HUES6 (cell line): ENCODE measurements at regions not wholly inside any gene's neighbourhood (a gene's known extent, or its start where the extent isn't known, plus 50 kb on each side); places are given as distances from the start of the nearest gene placed in this dataset.
"Not testable (repeated sequence)": the region's sequence is repeated elsewhere in the genome, so short reads cannot be mapped to it uniquely, and the experiment has no call there.

Experiments
- H3K27ac ChIP-seq: 2 replicates; pipeline ENCODE4 v1.7.0; 2013; ENCODE audit warnings: low read depth, mild to moderate bottlenecking, low read length, inconsistent platforms
- H3K27me3 ChIP-seq: 2 replicates; pipeline ENCODE4 v1.6.1; 2013; ENCODE audit warnings: low read length; ENCODE audit not compliant: control insufficient read depth, insufficient read depth
- H3K36me3 ChIP-seq: 2 replicates; pipeline ENCODE4 v1.6.1; 2013; ENCODE audit warnings: low read length; ENCODE audit not compliant: control insufficient read depth, insufficient read depth
- H3K4me1 ChIP-seq: 2 replicates; pipeline ENCODE4 v1.6.1; 2013; ENCODE audit warnings: low read length; ENCODE audit not compliant: control insufficient read depth, insufficient read depth
- H3K4me3 ChIP-seq: 2 replicates; pipeline ENCODE4 v1.5.1; 2013; ENCODE audit warnings: low read depth, low read length
- H3K9ac ChIP-seq: one replicate; pipeline ENCODE4 v1.6.1; 2013; ENCODE audit warnings: mild to moderate bottlenecking, low read length
- H3K9me3 ChIP-seq: 2 replicates; pipeline ENCODE4 v1.6.1; 2013; ENCODE audit warnings: low read depth, low read length; ENCODE audit not compliant: control insufficient read depth, insufficient read depth

DNA sequence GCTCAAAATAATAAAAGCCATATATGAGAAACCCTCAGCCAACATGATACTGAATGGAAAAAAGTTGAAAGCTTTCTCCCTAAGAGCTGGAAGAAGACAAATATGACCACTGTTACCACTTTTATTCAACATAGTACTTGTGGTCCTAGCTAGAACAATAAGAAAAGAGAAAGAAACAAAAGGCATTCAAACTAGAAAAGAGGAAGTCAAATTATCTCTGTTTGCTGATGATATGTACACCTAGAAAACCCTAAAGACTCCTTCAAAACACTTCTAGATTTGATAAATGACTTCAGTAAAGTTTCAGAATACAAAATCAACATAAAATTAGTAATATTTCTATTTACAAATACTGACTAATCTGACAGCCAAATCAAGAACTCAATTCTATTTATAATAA, 328.8 kb upstream of the GCFC2 start:
- no peaks in the 10 kb centered on the region for H3K27me3 ChIP-seq
- H3K27ac ChIP-seq = no peak overlapping the region
- no peak overlapping the region for H3K4me3 ChIP-seq
- H3K36me3 ChIP-seq = no peaks in the 10 kb centered on the region
- no peaks in the 10 kb centered on the region for H3K4me1 ChIP-seq
- no peak overlapping the region for H3K9ac ChIP-seq
- H3K9me3 ChIP-seq = no peaks in the 10 kb centered on the region

DNA sequence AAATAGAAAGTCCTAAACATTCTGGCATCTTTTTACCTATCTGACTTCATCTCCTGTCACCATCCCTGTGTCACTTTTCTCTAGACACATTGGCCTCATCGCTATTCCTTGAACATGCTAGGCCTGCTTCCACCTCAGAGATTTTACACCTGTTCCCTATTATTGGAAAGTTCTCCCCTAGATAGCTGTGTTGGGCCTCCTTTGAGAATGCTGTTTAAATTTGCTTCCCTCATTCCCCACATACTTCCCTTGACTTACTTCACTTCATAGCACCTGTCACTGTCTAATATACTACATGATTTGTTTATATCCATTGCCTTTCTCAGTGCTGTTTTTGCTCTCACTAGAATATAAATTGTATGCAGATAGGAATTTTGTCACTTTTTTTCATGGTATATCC, 317.0 kb upstream of the GCFC2 start:
- H3K36me3 ChIP-seq = no peaks in the 10 kb centered on the region
- no peak overlapping the region for H3K4me3 ChIP-seq
- peaks cover 6% of the 10 kb centered on the region for H3K9me3 ChIP-seq
- H3K9ac ChIP-seq = no peak overlapping the region
- no peaks in the 10 kb centered on the region for H3K27me3 ChIP-seq
- H3K4me1 ChIP-seq = no peaks in the 10 kb centered on the region
- H3K27ac ChIP-seq = no peak overlapping the region

DNA sequence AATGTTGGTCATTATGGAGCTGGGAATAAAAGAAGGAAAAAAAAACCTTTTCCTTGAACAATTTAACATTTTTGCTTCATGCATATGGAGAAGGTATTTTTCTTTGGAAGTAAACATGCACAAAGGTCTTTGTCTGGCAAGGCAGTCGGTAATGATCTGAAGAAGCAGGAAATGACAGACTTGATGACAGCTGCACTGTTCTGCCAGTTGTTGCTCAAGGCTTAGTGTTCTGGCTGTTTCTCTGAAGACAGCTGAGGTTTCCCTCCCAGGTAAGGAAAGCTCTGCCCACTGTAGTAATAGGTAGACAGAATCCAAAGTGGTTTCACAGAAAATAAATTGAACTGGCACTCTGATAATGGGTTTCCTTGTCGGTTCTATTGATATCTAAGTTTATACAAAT, 308.4 kb upstream of the GCFC2 start:
- Histone ChIP-seq H3K36me3 (no peaks in the 10 kb centered on the region), H3K4me3 (no peak overlapping the region), H3K27ac (no peak overlapping the region), H3K4me1 (no peaks in the 10 kb centered on the region), H3K9ac (no peak overlapping the region), H3K9me3 (no peaks in the 10 kb centered on the region), H3K27me3 (no peaks in the 10 kb centered on the region)

DNA sequence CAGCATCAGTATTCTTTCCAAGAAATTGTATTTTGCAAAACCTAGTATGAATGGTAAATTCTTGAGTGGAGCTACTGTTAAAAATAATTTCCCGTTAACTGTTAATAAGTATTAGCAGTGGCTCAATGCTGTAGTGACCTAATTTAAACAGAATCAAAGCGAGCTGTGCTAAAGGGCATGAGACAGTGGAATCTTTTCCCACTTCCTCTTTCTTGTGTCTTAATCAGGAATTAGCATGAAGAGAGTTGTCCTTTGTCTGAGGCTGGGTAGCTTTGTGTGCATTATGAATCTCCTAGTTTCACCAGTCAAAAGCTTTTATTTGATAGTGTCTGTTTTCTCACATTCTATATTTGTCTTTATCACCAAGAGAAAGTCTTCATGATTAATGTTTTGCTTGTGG, 298.8 kb upstream of the GCFC2 start:
- Histone ChIP-seq H3K9me3 (no peaks in the 10 kb centered on the region), H3K36me3 (no peaks in the 10 kb centered on the region), H3K9ac (no peak overlapping the region), H3K27me3 (no peaks in the 10 kb centered on the region), H3K4me1 (peaks cover 8% of the 10 kb centered on the region), H3K4me3 (no peak overlapping the region), H3K27ac (no peak overlapping the region)

DNA sequence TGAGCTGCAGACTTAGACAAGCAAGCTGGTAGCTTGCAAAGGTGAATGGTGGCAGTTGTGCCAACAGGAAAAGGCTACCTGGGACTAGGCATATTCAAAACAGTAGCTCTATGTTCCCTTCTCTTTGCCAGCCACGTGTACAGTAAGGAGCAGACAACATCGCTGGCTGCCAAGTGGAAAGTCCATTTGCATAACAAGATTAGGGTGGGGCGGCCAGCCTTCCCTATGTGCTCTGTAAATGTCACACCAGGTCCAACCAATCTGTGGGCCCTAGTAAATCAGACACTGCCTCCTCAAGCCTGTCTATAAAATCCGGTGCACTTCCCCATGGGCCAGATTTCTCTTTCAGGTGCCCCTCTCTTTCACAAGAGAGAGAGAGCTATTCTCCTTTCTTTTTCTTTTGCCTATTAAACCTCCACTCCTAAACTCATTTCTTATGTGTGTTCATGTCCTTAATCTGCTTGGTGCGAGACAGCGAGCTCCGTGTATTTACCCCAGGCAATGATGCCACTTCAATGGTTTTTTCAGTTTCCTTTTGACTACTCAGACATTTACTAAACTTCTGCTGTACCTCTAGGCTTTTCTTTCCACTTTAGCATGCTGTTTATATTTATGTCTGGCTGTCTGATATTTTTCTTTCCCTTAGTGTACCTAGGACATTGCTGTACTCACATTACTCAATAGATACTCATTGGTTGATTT, 297.4 kb upstream of the GCFC2 start:
- Histone ChIP-seq H3K27me3 (no peaks in the 10 kb centered on the region), H3K4me3 (no peak overlapping the region), H3K36me3 (no peaks in the 10 kb centered on the region), H3K4me1 (peaks cover 8% of the 10 kb centered on the region), H3K9ac (no peak overlapping the region), H3K27ac (no peak overlapping the region), H3K9me3 (no peaks in the 10 kb centered on the region)

DNA sequence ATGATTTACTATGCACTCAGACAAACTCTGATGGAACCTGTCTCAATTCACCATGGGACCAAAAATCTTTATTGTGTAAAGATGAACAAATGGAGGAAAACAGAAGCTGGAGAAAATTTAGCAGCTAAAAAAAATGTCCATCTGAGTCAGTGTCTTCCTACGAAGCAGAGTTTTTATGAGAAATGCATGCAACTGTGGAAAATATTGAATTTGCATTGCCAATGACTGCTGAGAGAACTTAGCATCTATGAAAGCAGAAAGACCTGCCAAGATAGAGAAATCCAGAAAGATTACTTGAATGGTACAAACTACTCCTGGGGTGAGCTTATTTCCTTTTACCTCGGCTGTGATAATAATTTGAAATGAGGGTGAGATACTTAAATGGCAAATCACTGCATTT, 289.7 kb upstream of the GCFC2 start:
- H3K27me3 ChIP-seq = no peaks in the 10 kb centered on the region
- peaks cover 3% of the 10 kb centered on the region; the same call in 1 of the 2 replicates for H3K9me3 ChIP-seq
- no peak overlapping the region for H3K4me3 ChIP-seq
- no peaks in the 10 kb centered on the region for H3K36me3 ChIP-seq
- no peak overlapping the region for H3K27ac ChIP-seq
- H3K4me1 ChIP-seq = no peaks in the 10 kb centered on the region
- no peak overlapping the region for H3K9ac ChIP-seq

DNA sequence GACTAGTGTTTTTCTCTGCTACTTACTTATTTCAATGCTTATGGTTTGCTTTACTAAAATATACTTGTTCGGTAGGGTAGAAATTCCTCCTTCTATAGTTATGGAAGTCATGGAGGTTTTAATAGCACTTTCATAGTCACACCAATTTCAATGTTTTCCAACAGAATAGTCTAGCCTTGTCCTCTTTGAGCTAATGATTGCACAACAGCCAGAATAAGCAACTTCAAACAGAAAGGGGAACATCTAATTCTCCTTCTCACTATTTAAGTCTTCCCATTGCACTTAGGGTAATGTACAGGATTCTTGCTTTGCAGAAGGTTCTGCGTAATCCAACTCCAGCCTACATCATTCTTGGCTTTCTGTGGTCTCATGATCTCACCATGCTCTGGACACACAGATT, 287.7 kb upstream of the GCFC2 start:
- Histone ChIP-seq H3K27me3 (no peaks in the 10 kb centered on the region), H3K36me3 (no peaks in the 10 kb centered on the region), H3K4me1 (no peaks in the 10 kb centered on the region), H3K9me3 (peaks cover 3% of the 10 kb centered on the region; the same call in 1 of the 2 replicates), H3K9ac (no peak overlapping the region), H3K4me3 (no peak overlapping the region), H3K27ac (no peak overlapping the region)

DNA sequence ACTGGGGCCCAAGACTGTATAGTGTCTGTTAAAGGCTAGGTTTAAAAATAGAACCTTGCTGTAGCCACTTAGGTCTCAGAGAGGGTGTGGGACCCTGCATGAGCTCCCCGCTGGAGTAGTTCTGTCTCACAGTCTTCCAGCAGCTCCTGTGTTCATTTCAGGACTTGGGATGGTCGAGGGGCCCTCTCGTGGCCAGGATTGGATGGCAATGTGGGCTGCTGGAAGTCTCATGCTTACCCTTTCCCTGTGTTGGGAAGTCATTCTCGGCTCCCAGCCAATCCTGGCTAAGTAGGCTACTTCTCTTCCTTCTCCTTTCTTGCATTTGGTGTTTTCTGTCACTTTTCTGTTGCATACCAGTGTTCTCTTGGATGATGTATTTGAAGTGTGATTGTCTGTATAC, 284.0 kb upstream of the GCFC2 start:
- no peak overlapping the region for H3K9ac ChIP-seq
- no peaks in the 10 kb centered on the region for H3K4me1 ChIP-seq
- no peaks in the 10 kb centered on the region for H3K27me3 ChIP-seq
- H3K27ac ChIP-seq = no peak overlapping the region
- no peaks in the 10 kb centered on the region; the same call in 1 of the 2 replicates for H3K9me3 ChIP-seq
- no peaks in the 10 kb centered on the region for H3K36me3 ChIP-seq
- no peak overlapping the region for H3K4me3 ChIP-seq

DNA sequence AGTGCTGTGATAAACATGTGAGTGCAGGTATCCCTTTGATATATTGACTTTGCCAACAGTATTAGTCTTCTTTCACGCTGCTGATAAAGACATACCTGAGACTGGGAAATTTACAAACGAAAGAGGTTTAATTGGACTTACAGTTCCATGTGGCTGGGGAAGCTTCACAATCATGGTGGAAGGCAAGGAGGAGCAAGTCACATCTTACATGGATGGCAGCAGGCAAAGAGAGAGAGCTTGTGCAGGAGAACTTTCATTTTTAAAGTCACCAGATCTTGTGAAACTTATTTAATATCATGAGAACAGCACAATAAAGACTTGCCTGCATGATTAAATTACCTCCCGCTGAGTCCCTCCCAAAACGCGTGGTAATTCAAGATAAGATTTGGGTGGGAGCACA, 277.9 kb upstream of the GCFC2 start:
- H3K4me3 ChIP-seq, H3K27ac ChIP-seq, H3K9me3 ChIP-seq, H3K36me3 ChIP-seq, H3K9ac ChIP-seq, H3K4me1 ChIP-seq, H3K27me3 ChIP-seq: not testable (repeated sequence)

DNA sequence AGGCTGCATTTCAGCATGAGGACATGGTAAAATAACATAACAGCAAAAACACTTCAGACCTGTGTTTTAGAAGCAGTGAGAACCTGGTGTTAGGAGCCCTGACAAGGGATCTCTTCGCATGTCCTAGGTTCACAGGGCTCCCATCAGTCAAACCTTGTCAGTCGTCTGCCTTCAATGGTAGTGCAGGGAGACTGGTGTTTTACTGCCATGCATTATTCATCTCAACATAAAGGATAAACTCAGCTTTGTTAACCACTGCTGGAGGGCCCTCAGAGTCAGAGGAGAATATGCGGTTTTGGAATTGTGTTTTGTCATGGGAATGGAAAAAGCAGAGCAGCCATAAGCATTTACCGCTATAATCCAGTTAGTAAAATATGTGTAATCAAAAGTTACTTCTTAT, 275.9 kb upstream of the GCFC2 start:
- no peak overlapping the region for H3K27ac ChIP-seq
- H3K4me1 ChIP-seq = no peaks in the 10 kb centered on the region
- no peaks in the 10 kb centered on the region for H3K27me3 ChIP-seq
- H3K36me3 ChIP-seq = no peaks in the 10 kb centered on the region
- H3K9ac ChIP-seq = no peak overlapping the region
- no peak overlapping the region for H3K4me3 ChIP-seq
- peaks cover 7% of the 10 kb centered on the region for H3K9me3 ChIP-seq

DNA sequence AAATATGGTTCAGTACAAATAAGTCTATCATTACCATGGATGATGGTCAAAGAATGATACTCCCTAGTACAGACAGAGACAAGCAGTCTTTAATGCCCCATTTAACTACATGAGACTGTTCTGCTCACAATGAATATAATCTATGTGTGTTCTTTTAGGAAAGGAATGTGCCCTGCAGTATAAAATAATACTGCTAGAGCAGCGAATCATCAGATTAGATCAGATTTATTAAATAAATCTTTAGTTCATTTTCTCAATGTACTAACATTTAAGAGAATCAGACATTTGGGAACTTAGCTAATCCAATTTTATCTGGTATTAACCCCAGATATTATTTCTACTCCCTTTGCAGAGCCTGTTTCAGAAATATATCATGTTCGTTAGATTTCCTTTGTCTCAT, 272.0 kb upstream of the GCFC2 start:
- H3K36me3 ChIP-seq = no peaks in the 10 kb centered on the region
- no peak overlapping the region for H3K4me3 ChIP-seq
- H3K9me3 ChIP-seq = no peaks in the 10 kb centered on the region; the same call in 1 of the 2 replicates
- H3K9ac ChIP-seq = no peak overlapping the region
- H3K27me3 ChIP-seq = no peaks in the 10 kb centered on the region
- H3K27ac ChIP-seq = no peak overlapping the region
- no peaks in the 10 kb centered on the region for H3K4me1 ChIP-seq
